ENCODE measurements at regions not wholly inside any gene's neighbourhood (a gene's known extent, or its start where the extent isn't known, plus 50 kb on each side); places are given as distances from the start of the nearest gene placed in this dataset.

GRCh38 chr2:146992057-146992456 is 852.8 kb upstream of the ACVR2A start:
- ATAC-seq (ENCODE audit: low FRiP score) (no peak), DNase-seq (ENCODE audit: low spot score) (no peak)
- TF ChIP-seq, protein P1, sequence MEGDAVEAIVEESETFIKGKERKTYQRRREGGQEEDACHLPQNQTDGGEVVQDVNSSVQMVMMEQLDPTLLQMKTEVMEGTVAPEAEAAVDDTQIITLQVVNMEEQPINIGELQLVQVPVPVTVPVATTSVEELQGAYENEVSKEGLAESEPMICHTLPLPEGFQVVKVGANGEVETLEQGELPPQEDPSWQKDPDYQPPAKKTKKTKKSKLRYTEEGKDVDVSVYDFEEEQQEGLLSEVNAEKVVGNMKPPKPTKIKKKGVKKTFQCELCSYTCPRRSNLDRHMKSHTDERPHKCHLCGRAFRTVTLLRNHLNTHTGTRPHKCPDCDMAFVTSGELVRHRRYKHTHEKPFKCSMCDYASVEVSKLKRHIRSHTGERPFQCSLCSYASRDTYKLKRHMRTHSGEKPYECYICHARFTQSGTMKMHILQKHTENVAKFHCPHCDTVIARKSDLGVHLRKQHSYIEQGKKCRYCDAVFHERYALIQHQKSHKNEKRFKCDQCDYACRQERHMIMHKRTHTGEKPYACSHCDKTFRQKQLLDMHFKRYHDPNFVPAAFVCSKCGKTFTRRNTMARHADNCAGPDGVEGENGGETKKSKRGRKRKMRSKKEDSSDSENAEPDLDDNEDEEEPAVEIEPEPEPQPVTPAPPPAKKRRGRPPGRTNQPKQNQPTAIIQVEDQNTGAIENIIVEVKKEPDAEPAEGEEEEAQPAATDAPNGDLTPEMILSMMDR (IDR thresholded peaks at IDR 0.05): no peak

DNA sequence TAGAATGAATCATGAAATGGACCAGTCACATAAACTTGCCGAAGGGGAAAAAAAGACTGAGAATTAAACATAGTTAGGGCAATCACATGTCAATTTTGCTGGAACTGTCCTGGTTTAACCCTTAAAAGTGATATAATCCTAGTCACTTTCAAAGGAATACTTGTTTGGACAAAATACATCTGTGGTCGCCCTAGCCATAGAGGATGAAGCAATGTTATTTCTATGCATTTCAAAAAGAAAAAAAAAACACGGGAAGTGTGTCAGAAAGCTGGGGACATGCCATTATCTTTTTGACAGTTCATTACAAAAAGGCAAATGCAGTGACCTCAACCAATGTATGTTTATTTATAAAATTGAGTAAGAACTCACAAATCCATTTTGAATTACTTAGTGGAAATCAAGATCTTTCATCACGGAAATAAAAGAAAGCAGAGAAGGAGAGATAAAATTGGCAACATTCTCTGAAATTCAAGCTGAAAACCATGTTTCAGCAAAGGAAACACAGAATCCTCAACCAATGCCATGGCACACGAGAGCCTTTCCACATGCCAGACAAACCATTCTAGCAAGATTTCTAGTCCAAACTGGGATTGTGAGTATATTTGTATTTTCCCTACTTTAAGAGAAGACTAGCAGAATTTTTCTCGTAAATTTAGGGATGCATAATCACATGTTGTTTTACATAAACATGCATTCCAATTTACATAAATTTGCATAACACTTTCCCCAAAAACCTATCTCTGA is 854.3 kb upstream of the ACVR2A start:
- ATAC-seq (ENCODE audit: low FRiP score) (no peak), DNase-seq (ENCODE audit: low spot score) (no peak)
- TF ChIP-seq, protein P1 (IDR thresholded peaks at IDR 0.05): no peak

- TF ChIP-seq, protein P1 (IDR thresholded peaks at IDR 0.05): no peak
- ATAC-seq (ENCODE audit: low FRiP score) (no peak), DNase-seq (ENCODE audit: low spot score) (no peak)
These were observed 855.1 kb upstream of the ACVR2A start for GRCh38 chr2:146989741-146990140.

DNA sequence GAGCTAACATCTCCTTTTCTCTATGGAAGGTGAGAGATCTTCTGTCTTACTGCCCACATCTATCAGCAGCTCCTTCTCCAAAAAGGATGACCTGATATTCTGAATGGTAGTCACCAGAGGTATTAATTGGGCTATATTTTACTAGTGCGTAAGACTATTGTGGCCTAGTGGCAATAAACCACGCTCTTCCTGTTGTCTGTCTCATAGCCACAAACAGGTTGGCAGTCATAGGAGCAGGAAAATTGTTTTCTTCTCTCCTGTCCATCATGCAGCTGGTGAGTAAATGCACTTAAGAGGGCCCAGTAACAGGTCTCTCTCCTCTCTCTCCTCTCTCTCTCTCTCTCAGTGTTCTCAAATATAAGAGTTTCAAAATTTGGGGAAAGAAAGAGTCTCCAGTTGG is 856.8 kb upstream of the ACVR2A start:
- TF ChIP-seq, protein P1 (IDR thresholded peaks at IDR 0.05): no peak
- DNase-seq (ENCODE audit: low spot score) (no peak), ATAC-seq (ENCODE audit: low FRiP score) (no peak)

DNA sequence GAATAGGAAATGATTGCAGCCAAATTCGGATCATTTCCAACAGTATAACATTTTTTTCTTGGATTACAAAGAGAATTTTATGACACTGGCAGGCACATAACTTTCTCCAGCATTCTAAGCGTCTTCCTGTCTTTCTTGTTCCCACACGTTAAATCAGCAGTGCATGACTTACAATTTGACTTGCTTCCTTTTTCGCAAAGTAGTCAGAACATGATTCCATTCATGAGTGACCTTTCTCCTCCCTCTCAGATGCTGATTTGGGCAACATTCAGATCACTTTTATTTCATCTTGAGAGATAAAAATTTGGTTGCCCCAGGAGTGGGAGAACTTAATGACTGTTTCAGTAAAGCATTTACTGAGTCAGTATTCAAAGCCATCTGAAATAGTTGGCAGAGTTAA is 858.7 kb upstream of the ACVR2A start:
- ATAC-seq (ENCODE audit: low FRiP score): peak; percentile 29
- TF ChIP-seq, protein P1 (IDR thresholded peaks at IDR 0.05): no peak
- no peak for DNase-seq (ENCODE audit: low spot score)

GRCh38 chr2:146985753-146986152 is 859.1 kb upstream of the ACVR2A start:
- ATAC-seq (ENCODE audit: low FRiP score) (no peak), DNase-seq (ENCODE audit: low spot score) (no peak)
- TF ChIP-seq, protein P1 (IDR thresholded peaks at IDR 0.05): no peak

GRCh38 chr2:146984014-146984413 is 860.8 kb upstream of the ACVR2A start:
- DNase-seq (ENCODE audit: low spot score) (no peak), ATAC-seq (ENCODE audit: low FRiP score) (no peak)
- TF ChIP-seq, protein P1 (IDR thresholded peaks at IDR 0.05): no peak

Data from omental fat pad (tissue), 3 donors.